ENCODE measurements at regions not wholly inside any gene's neighbourhood (a gene's known extent, or its start where the extent isn't known, plus 50 kb on each side); places are given as distances from the start of the nearest gene placed in this dataset.

DNA sequence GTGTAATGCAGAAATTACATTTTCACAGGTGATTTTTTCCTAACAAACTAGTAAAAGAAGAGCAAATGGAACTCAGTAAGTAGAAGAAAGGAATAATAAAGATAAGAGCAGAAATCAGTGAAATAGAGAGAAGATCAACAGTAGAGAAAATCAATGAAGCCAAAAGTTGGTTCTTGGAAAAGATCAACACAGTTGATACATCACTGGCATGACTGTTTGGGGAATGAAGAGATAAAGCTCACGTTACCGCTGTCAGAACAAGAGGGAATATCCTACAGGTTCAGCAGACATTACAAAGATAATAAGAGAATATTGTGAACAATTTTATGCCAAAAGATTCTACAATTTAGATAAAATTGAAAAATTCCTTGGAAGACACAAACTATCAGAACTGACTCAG lies 146.4 kb downstream of the ACTR3B start:
- Histone ChIP-seq H3K4me1 (ENCODE audit: control insufficient read depth in 5 of 5, insufficient read depth in 5 of 5, low read length in 5 of 5) (peaks cover 0 to 5% (median 0%) of the 10 kb centered on the region in 5 donors), H3K27ac (ENCODE audit: low read depth in 1 of 2, low read length in 1 of 2) (no peak overlapping the region), H3K36me3 (ENCODE audit: control insufficient read depth in 4 of 4, insufficient read depth in 4 of 4, low read length in 4 of 4) (no peaks in the 10 kb centered on the region), H3K4me3 (no peak overlapping the region), H3K27me3 (ENCODE audit: control insufficient read depth in 3 of 3, insufficient read depth in 3 of 3, low read length in 2 of 3) (no peaks in the 10 kb centered on the region), H3K9me3 (ENCODE audit: control insufficient read depth in 4 of 4, insufficient read depth in 3 of 4, low read length in 3 of 4) (no peaks in the 10 kb centered on the region), H3K9ac (ENCODE audit: insufficient read depth in 1 of 2, low read length in 2 of 2) (no peak overlapping the region)
- ATAC-seq (ENCODE audit: insufficient read depth, low FRiP score), result no peak
- TF ChIP-seq, protein P1, sequence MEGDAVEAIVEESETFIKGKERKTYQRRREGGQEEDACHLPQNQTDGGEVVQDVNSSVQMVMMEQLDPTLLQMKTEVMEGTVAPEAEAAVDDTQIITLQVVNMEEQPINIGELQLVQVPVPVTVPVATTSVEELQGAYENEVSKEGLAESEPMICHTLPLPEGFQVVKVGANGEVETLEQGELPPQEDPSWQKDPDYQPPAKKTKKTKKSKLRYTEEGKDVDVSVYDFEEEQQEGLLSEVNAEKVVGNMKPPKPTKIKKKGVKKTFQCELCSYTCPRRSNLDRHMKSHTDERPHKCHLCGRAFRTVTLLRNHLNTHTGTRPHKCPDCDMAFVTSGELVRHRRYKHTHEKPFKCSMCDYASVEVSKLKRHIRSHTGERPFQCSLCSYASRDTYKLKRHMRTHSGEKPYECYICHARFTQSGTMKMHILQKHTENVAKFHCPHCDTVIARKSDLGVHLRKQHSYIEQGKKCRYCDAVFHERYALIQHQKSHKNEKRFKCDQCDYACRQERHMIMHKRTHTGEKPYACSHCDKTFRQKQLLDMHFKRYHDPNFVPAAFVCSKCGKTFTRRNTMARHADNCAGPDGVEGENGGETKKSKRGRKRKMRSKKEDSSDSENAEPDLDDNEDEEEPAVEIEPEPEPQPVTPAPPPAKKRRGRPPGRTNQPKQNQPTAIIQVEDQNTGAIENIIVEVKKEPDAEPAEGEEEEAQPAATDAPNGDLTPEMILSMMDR (IDR thresholded peaks at IDR 0.05; ENCODE audit: control extremely low read depth, extremely low read depth), result no peak
- 91% methylated on average over 2 of the region's 2 CpGs for WGBS, 2 donors
- DNase-seq, result no peak

DNA sequence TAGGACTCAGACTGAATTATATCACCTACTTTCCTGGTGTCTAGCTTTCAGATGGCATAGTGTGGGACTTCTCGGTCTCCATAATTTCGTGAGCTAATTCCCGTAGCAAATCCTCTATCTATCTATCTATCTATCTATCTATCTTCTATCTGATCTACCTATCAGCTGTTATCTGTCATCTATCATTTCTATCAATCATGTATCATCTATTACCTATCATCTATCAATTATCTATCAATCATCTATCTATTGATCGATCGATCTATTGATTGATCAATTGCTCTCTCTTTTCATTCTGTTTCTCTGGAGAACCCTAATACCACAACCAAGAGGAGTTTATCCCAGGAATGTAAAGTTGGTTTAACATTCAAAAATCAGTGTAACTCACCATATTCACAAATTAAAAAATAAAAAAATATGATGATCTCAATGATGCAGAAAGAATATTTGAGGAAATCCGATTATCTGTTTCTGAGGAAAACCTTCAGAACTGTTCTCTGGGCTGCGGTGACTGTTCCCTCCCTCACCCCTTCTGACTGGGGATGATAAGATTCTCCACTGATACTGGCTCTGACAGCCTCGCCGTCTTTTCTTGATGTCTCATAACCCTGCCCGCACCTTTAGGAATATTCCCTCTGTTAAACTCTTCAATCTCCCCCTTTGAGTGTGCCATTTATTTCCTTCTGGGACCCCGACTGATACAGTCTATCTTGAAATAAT lies 147.7 kb downstream of the ACTR3B start:
- Histone ChIP-seq H3K27ac (ENCODE audit: low read depth in 1 of 2, low read length in 1 of 2) (no peak overlapping the region), H3K9ac (ENCODE audit: insufficient read depth in 1 of 2, low read length in 2 of 2) (no peak overlapping the region), H3K4me3 (no peak overlapping the region), H3K27me3 (ENCODE audit: control insufficient read depth in 3 of 3, insufficient read depth in 3 of 3, low read length in 2 of 3) (no peaks in the 10 kb centered on the region), H3K36me3 (ENCODE audit: control insufficient read depth in 4 of 4, insufficient read depth in 4 of 4, low read length in 4 of 4) (no peaks in the 10 kb centered on the region), H3K9me3 (ENCODE audit: control insufficient read depth in 4 of 4, insufficient read depth in 3 of 4, low read length in 3 of 4) (no peaks in the 10 kb centered on the region), H3K4me1 (ENCODE audit: control insufficient read depth in 5 of 5, insufficient read depth in 5 of 5, low read length in 5 of 5) (peaks cover 0 to 15% (median 0%) of the 10 kb centered on the region in 5 donors)
- 91 to 92% methylated on average over 11 of the region's 11 CpGs for WGBS, 2 donors
- TF ChIP-seq, protein P1 (IDR thresholded peaks at IDR 0.05; ENCODE audit: control extremely low read depth, extremely low read depth), result no peak
- DNase-seq (no peak), ATAC-seq (ENCODE audit: insufficient read depth, low FRiP score) (no peak)

DNA sequence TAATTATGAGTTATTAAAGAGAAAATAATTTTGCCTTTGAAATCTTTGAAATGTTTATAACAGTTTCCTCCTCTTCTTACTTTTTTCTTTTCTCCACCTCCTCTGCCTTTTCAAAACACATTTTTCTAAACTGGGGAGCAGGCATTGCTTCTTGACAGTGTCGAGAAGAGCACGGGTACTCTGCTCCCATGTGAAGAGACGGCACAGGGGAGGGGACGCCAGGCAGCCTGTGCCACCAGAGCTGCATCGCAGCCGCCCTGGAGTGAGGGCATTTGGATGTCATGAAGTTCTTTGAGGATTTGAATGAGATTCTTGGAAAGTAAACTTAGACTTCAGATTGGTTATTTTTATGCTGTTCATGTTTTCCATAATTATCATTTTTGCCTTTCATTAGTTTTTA lies 149.7 kb downstream of the ACTR3B start:
- DNase-seq (no peak), ATAC-seq (ENCODE audit: insufficient read depth, low FRiP score) (no peak)
- peaks cover 0 to 16% (median 0%) of the 10 kb centered on the region in 5 donors for H3K4me1 ChIP-seq (ENCODE audit: control insufficient read depth in 5 of 5, insufficient read depth in 5 of 5, low read length in 5 of 5)
- peaks cover 0 to 4% (median 0%) of the 10 kb centered on the region in 4 donors for H3K9me3 ChIP-seq (ENCODE audit: control insufficient read depth in 4 of 4, insufficient read depth in 3 of 4, low read length in 3 of 4)
- H3K4me3 ChIP-seq, result no peak overlapping the region
- no peaks in the 10 kb centered on the region for H3K27me3 ChIP-seq (ENCODE audit: control insufficient read depth in 3 of 3, insufficient read depth in 3 of 3, low read length in 2 of 3)
- no peak overlapping the region for H3K27ac ChIP-seq (ENCODE audit: low read depth in 1 of 2, low read length in 1 of 2)
- no peaks in the 10 kb centered on the region for H3K36me3 ChIP-seq (ENCODE audit: control insufficient read depth in 4 of 4, insufficient read depth in 4 of 4, low read length in 4 of 4)
- H3K9ac ChIP-seq (ENCODE audit: insufficient read depth in 1 of 2, low read length in 2 of 2), result no peak overlapping the region
- WGBS, 2 donors, result 77 to 83% methylated on average over 6 of the region's 6 CpGs
- TF ChIP-seq, protein P1 (IDR thresholded peaks at IDR 0.05; ENCODE audit: control extremely low read depth, extremely low read depth), result no peak

Data from lung (tissue), 11 donors.